ENCODE measurements at regions not wholly inside any gene's neighbourhood (a gene's known extent, or its start where the extent isn't known, plus 50 kb on each side); places are given as distances from the start of the nearest gene placed in this dataset.

- no peak overlapping the region for H3K27ac ChIP-seq
- H3K27me3 ChIP-seq, result no peaks in the 10 kb centered on the region
- TF ChIP-seq POLR2A (IDR thresholded peaks at IDR 0.05) (no peak), CTCF (IDR thresholded peaks at IDR 0.05 in 4 of 5, conservative IDR thresholded peaks at IDR 0.05 in 1 of 5) (no peak)
- DNase-seq (no peak), ATAC-seq (no peak)
- intact Hi-C loops (cut with DNase I; ENCODE audit: low total_unique reads), result no loop called here
- H3K9me3 ChIP-seq, result no peaks in the 10 kb centered on the region
- in situ Hi-C loops (cut with MboI; ENCODE audit: low sequenced_read_pairs in 4 of 4), result no loop called here
- H3K4me3 ChIP-seq, result no peak overlapping the region
- H3K36me3 ChIP-seq, result no peaks in the 10 kb centered on the region
- no peaks in the 10 kb centered on the region for H3K4me1 ChIP-seq
These were observed 480.5 kb downstream of the PCNX1 start for GRCh38 chr14:71387753-71388152.

- no peaks in the 10 kb centered on the region for H3K4me1 ChIP-seq
- intact Hi-C loops (cut with DNase I; ENCODE audit: low total_unique reads), result no loop called here
- no peaks in the 10 kb centered on the region for H3K9me3 ChIP-seq
- DNase-seq, result no peak
- no peaks in the 10 kb centered on the region for H3K27me3 ChIP-seq
- TF ChIP-seq CTCF (IDR thresholded peaks at IDR 0.05 in 4 of 5, conservative IDR thresholded peaks at IDR 0.05 in 1 of 5), result no peak
- no peak for TF ChIP-seq POLR2A (IDR thresholded peaks at IDR 0.05)
- no peak for ATAC-seq
- no peak overlapping the region for H3K4me3 ChIP-seq
- H3K36me3 ChIP-seq, result no peaks in the 10 kb centered on the region
- in situ Hi-C loops (cut with MboI; ENCODE audit: low sequenced_read_pairs in 4 of 4), result no loop called here
- H3K27ac ChIP-seq, result no peak overlapping the region
These were observed 481.1 kb downstream of the PCNX1 start for GRCh38 chr14:71388336-71388735.

- Histone ChIP-seq H3K27me3 (no peaks in the 10 kb centered on the region), H3K36me3 (no peaks in the 10 kb centered on the region), H3K4me1 (no peaks in the 10 kb centered on the region), H3K4me3 (no peak overlapping the region), H3K9me3 (no peaks in the 10 kb centered on the region), H3K27ac (no peak overlapping the region)
- intact Hi-C loops (cut with DNase I; ENCODE audit: low total_unique reads), result no loop called here
- in situ Hi-C loops (cut with MboI; ENCODE audit: low sequenced_read_pairs in 4 of 4), result no loop called here
- DNase-seq, result no peak
- ATAC-seq, result no peak
- no peak for TF ChIP-seq POLR2A (IDR thresholded peaks at IDR 0.05)
- no peak for TF ChIP-seq CTCF (IDR thresholded peaks at IDR 0.05 in 4 of 5, conservative IDR thresholded peaks at IDR 0.05 in 1 of 5)
These were observed 481.6 kb downstream of the PCNX1 start for GRCh38 chr14:71388862-71389261.

- DNase-seq (no peak), ATAC-seq (no peak)
- intact Hi-C loops (cut with DNase I; ENCODE audit: low total_unique reads), result no loop called here
- TF ChIP-seq POLR2A (IDR thresholded peaks at IDR 0.05) (no peak), CTCF (IDR thresholded peaks at IDR 0.05 in 4 of 5, conservative IDR thresholded peaks at IDR 0.05 in 1 of 5) (no peak)
- Histone ChIP-seq H3K27me3 (no peaks in the 10 kb centered on the region), H3K9me3 (no peaks in the 10 kb centered on the region), H3K4me3 (no peak overlapping the region), H3K27ac (no peak overlapping the region), H3K36me3 (no peaks in the 10 kb centered on the region), H3K4me1 (no peaks in the 10 kb centered on the region)
- in situ Hi-C loops (cut with MboI; ENCODE audit: low sequenced_read_pairs in 4 of 4), result no loop called here
These were observed 487.1 kb downstream of the PCNX1 start for GRCh38 chr14:71394386-71394785.

GRCh38 chr14:71395151-71395604 lies 487.9 kb downstream of the PCNX1 start:
- Histone ChIP-seq H3K4me3 (no peak overlapping the region), H3K27me3 (no peaks in the 10 kb centered on the region), H3K9me3 (no peaks in the 10 kb centered on the region), H3K36me3 (no peaks in the 10 kb centered on the region), H3K27ac (no peak overlapping the region), H3K4me1 (no peaks in the 10 kb centered on the region)
- DNase-seq, result no peak
- in situ Hi-C loops (cut with MboI; ENCODE audit: low sequenced_read_pairs in 4 of 4), result no loop called here
- ATAC-seq, result no peak
- intact Hi-C loops (cut with DNase I; ENCODE audit: low total_unique reads), result no loop called here
- no peak for TF ChIP-seq POLR2A (IDR thresholded peaks at IDR 0.05)

All from gastrocnemius medialis (tissue), 4 donors.